Adipose tissue (tissue), 3 donors: ENCODE measurements at regions not wholly inside any gene's neighbourhood (a gene's known extent, or its start where the extent isn't known, plus 50 kb on each side); places are given as distances from the start of the nearest gene placed in this dataset.
"Not testable (repeated sequence)": the region's sequence is repeated elsewhere in the genome, so short reads cannot be mapped to it uniquely, and the experiment has no call there.

Experiments
- H3K27ac ChIP-seq: one replicate; pipeline ENCODE4 v1.5.1; 2013; ENCODE audit warnings: low read depth, low read length
- WGBS, 3 donors: extraction: QIAGEN DNeasy Blood & Tissue Kit; methylation state at CpG; one replicate each; pipeline ENCODE4 v1.1.7; 2013; 5-methylcytosine and 5-hydroxymethylcytosine counted together
- donor health status: healthy with polysubstance abuse.
- donor health status: Bipolar disorder and iron deficiency.
- donor health status: healthy.

DNA sequence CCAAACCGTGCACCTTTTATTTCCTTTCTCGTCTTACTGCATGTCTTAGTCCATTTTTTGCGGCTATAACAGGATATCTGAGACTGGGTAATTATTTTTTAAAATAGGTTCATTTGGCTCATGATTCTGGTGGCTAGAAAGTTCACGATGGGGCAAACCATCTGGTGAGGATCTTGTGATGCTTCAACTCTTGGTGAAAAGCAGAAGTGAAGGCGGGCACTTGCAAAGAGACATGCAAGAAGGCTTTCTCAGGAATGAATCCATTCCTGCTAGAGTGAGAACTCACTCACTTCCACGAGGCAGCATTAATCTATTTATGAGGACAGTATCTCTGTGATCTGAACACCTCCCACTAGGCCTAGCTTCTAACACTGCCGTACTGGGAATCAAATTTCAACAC, 327.1 kb upstream of the RBMS1 start:
- H3K27ac ChIP-seq = no peak overlapping the region
- 69 to 75% (median 73%) methylated on average over 7 of the region's 7 CpGs for WGBS, 3 donors

DNA sequence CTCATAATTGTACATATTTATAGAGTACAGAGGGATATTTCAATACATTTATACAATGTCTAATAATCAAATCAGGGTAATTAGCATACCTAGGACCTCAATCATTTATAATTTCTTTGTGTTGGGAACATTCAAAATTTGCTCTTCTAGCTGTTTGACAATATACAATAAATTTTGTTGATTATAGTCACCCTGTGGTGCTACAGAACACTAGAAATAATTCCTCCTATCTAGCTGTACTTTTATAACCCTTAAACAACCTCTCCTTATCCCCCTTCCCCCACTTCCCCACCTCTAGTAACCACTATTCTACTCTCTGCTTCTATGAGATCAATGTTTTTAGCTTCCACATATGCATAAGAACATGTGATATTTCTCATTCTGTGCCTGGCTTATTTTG, 328.4 kb upstream of the RBMS1 start:
- H3K27ac ChIP-seq = no peak overlapping the region

DNA sequence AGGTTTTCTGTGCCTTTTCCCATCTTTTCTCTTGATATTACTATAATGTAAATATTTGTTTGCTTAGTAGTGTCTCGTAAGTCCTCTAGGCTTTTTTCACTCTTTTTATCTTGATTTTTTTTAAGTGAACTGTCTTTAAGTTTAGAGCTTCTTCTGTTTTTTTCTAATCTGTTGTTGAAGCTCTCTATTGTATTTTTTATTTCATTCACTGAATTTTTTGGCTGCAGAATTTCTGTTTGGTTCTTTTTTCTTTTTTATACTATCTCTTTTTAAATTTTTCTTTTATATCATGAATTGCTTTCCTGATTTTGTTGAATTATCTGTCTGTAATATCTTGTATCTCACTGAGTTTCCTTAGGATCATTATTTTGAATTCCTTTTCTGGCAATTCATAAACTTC, 331.8 kb upstream of the RBMS1 start:
- 77 to 97% (median 90%) methylated on average over 1 of the region's 1 CpG for WGBS, 3 donors

DNA sequence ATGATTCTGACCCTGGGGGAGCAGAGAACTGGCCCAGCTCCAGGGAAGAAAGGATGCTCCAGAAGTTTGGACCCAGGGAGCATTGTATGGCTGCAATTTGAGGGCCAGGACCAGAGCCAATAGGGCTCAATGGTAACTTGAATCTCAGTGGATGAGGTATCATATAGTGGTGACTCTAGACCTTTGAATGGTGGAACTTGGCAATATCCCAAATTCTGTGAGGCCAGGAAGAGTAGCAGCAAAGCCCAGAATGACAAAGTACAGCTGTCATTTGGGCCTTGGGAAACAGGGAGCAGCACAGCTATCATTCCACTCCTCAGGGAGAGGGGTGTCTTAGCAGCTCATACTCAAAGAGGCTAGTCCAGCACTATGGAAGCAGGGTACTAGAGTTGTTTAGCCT, 332.9 kb upstream of the RBMS1 start:
- H3K27ac ChIP-seq = no peak overlapping the region

More for the DNA sequence above, 331.8 kb upstream of the RBMS1 start:
- H3K27ac ChIP-seq = no peak overlapping the region

DNA sequence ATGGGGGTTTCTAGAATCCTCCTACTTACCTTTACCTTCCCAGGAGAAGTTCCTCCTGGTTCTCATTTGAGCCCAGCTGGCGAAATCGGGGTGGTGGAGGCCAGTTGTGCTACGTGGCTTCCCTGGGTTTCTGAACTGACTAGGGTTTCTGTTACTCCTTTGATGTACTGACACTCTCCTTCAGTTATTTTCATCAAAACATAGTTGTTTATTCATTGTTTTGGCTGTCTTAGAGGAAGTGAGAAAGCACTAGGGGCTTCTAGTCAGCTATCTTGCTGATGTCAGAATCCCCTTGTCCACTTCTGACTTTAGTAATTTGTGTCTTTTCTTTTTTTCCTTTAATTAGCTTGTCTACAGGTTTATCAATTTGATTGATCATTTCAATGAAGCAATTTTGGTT, 332.2 kb upstream of the TANK start:
- no peak overlapping the region for H3K27ac ChIP-seq
- WGBS, 3 donors = 72 to 90% (median 84%) methylated on average over 3 of the region's 3 CpGs

DNA sequence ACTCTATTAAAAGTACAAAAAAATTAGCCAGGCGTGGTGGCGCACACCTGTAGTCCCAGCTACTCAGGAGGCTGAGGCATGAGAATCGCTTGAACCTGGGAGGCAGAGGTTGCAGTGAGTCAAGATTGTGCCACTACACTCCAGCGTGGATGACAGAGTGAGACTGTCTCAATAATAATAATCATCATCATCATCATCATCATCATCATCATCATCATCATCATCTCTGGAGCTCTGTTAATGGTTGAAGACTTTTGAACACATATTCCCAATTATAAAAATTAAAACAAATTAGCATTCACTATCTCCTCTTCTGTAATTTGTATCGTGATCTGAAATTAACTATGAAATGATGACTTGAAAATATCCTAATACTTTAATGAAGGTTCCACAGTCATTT, 327.8 kb upstream of the TANK start:
- WGBS, 3 donors = 96 to 98% (median 97%) methylated on average over 5 of the region's 5 CpGs
- H3K27ac ChIP-seq = not testable (repeated sequence)

DNA sequence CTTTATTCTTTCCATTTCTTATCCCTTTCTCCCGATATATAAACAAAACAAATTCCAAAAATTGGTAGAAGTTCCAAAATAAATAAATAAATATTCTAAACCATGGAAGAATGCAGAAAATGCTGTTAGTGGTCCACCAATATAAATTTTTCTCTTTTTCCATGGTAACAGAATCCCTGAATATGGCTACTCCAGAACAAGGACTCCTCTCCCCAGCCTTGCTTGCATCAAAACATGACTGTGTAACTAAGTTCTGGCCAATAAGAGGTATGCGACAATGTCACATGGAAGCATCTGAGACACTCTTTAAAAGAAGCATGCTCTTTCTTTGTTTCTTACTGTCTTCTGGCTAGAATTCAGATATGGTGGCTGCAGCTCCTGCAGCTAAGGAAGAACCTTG, 325.1 kb upstream of the TANK start:
- WGBS, 3 donors = 73 to 97% (median 95%) methylated on average over 2 of the region's 2 CpGs
- no peak overlapping the region for H3K27ac ChIP-seq

DNA sequence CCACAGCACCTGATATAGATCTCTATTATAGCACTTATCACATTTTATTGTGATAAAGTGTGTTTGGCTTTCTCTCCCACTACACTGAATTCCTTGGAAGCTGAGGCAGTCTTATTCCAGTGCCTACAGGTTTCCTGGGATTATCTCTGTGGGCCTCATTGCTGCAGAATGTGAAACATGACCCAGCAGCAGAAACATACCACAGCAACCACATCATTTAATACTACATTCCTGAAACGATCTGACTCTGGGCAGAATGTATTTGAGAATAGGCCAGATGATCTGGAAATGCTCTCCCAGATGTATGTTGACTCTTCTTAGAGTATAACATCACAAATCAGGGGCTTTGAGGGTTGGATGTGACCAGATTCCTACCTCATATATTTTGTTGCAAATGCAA, 323.5 kb upstream of the TANK start:
- no peak overlapping the region for H3K27ac ChIP-seq
- WGBS, 3 donors = 10 to 43% (median 22%) methylated on average over 1 of the region's 1 CpG

DNA sequence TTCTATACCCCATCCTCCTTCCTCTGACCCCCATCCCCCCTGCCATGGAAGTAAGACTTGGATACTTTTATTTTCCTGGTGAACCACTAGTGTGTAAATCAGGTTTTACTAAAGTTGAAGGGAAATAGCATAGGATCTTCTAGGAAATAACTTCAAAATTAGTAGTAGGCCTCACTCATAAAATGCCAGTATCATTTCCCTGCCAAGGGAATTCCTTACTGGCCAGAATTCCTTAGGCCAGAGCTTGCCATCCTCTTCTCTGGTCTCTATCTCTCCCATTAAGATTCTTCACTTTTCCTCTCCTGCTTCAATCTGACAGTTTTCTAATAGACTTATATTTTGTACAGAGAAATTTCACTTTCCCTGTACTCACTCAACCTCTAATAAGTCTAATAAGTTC, 322.8 kb upstream of the TANK start:
- no peak overlapping the region for H3K27ac ChIP-seq

DNA sequence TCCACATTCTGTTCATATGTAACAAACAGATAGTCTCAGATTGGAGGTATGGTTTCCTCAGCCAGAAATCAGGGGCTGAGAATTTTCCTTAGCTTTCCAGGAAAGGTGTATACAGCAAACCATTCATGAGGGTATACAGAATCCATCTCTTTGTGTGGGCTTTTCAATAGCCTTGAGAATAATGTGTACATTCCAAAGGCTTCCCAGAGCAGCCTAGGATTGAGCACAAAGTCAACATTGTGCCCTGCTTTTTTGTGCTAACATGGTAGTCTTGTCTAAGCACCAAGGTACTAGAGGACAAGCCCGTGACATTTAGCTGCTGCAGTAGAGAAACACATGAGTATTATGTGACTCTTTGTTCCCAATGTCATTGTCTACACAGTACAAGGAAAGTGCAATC, 322.1 kb upstream of the TANK start:
- no peak overlapping the region for H3K27ac ChIP-seq
- 81 to 91% (median 86%) methylated on average over 1 of the region's 1 CpG for WGBS, 3 donors

DNA sequence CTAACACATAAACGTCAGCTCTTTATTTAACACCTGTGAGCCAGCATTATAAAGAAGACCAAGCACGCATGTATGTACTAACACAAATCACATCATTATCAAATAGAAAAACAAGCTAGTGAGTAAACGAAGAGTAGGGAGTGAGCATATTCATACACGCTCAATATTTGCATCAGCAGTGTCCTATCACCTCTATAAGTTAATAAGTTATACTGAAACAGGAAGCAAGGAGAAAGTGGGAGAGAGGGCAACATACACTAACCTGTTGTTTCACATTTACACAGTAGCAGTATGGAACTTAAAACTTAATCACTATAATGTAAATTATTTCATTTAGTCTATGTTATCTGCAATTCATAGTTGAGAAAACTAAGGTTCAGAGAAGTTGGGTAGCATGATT, 321.5 kb upstream of the TANK start:
- H3K27ac ChIP-seq = no peak overlapping the region
- WGBS, 3 donors = 42 to 93% (median 88%) methylated on average over 4 of the region's 4 CpGs

DNA sequence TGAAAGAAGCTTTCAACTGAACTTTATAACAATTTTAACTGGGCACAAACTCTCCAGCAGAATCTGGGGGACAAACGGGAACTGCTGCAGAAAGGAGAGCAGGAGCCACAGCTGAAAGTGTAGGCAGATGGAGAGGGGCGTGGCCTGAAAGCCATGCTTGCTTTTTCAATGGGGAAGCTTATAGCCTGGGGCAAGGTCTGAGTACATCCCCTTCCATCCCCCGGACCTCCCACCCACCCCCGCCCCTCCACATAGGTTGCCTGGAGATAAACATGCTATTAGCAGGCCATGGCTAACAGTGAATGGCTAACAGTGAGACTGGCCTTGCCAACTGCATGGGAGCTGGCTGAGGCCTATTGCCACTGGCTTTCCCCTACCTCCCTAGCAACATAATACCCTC, 317.9 kb upstream of the TANK start:
- WGBS, 3 donors = 83 to 100% (median 89%) methylated on average over 4 of the region's 4 CpGs
- no peak overlapping the region for H3K27ac ChIP-seq

DNA sequence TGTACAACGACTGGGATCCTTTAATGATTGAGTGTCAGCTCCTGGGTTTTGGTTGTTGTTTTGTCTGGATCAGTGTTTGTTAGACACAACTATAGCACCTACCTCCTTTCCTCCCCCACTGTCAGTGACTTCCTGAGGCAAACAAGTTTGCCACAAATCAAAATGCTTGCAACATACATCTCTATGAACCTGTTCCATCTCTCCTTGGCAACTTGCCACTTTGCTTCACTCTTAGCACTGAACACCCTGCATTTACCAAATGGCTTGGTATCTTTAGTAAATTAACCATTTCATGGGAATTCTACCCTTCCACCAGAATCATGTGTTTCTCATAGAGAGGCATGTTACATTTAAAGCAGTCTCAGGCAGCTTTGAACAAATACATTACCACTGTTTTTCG, 301.1 kb upstream of the TANK start:
- WGBS, 3 donors = 25 to 64% (median 53%) methylated on average over 2 of the region's 2 CpGs
- no peak overlapping the region for H3K27ac ChIP-seq

DNA sequence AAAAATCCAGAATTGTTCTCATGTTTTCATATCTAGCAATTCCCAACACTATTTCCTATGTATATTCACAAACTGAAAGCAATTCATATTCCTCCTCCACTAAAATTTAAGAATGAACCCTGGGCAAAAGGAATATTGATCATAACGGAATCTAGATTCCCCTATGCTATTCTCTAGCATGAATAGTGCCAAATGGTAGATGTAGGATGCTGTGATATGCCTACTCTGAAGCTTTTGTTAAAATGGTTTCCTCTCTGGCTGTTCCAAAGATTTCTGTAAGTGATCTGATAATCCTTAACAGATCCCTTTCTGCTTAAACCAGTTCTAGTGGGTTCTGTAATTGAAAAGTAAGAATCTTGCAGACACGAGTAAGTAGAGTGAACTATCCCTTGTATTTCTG, 298.0 kb upstream of the TANK start:
- no peak overlapping the region for H3K27ac ChIP-seq
- WGBS, 3 donors = 68 to 74% (median 71%) methylated on average over 2 of the region's 2 CpGs

DNA sequence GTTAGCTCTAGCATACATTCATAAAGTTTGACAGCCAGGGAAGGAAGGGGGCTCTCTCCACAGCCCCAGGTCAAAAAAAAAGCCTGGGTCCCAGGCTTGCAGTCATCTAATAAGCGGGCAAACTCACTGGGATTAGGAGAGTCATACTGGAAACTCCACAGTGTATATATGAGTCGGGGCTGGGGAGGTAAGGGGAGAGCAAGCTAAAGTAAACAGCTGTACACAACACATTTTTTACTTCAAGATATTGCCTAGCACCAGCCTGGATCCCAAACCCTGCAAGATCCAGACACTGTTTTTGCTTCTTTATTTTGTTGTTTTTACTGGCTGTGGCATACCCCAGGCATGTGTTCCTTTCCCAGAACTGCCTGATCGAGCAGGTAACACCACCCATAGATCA, 291.3 kb upstream of the TANK start:
- no peak overlapping the region for H3K27ac ChIP-seq
- 57 to 75% (median 73%) methylated on average over 3 of the region's 3 CpGs for WGBS, 3 donors

DNA sequence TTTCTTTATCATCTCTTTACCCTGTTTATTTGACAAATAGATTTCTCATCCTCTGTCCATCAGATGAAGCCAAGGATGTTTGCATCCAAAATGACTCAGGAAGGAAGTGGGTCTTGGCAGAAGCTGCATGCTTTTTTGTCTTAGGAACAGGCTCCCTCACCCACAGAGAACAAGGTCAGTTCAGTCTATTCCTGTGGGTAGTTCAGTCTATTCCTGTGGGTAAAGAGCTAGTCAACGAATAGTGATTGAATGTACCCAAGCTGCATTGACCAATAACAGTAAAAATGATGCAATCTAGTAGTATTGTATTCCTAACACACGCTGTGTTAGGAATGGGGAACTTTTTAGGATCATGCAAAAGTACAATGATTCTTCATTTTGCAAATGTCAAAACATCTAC, 290.8 kb upstream of the TANK start:
- H3K27ac ChIP-seq = no peak overlapping the region
- 16 to 63% (median 18%) methylated on average over 2 of the region's 2 CpGs for WGBS, 3 donors

DNA sequence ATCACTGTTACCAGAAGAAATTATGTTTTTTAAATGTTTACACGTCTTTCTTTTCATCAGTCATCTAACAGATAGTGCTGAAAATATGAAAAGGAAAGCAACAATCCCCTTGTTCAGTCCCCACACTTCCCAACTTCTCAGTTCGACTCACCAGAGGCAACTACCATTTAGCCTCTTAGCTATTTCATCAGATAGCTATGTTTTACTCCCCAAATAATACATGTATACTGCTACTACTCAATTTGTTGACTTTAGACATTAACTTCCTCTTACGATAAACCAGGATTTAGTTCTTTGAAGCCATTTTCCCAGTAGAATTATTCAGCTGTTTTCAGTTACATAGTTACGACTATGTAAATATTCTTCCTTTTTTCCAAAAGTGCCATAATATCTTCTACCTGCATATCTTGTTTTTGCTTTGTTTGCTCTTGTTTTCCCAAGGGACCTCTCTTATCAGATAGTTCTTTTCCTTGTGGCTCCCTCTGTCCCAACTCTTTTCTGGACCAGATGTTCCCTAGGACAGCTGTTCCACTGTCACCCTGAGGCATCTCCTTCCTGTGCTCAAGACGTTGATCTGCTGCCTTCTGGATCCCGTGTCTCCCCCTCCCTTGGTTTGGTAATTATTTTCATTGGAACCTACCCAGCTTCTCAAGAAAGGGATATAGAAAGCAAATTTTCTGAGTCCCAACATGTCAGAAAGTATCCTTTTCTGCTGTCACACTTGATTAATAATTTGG, 289.3 kb upstream of the TANK start:
- WGBS, 3 donors = 32 to 49% (median 42%) methylated on average over 6 of the region's 6 CpGs
- H3K27ac ChIP-seq = no peak overlapping the region

DNA sequence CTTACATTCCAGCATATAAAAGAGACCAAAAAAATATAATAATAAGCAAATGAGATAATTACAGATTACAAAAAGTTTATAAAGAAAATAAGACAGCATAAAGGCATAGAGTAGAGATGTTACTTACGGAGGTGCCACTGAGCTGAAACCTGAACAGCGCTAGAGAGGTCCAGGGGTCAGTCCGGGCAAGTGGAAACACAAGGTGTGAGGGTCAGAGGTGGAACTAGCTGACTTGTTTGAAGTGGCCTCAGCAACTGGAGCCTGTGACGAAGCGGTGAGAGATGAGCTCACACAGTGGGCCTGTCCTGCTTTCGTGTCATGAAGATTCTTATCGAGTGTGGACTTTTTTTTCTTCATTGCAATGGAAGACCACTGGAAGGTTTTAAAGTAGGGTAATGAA, 288.3 kb upstream of the TANK start:
- WGBS, 3 donors = 94 to 100% (median 96%) methylated on average over 7 of the region's 7 CpGs
- H3K27ac ChIP-seq = no peak overlapping the region

DNA sequence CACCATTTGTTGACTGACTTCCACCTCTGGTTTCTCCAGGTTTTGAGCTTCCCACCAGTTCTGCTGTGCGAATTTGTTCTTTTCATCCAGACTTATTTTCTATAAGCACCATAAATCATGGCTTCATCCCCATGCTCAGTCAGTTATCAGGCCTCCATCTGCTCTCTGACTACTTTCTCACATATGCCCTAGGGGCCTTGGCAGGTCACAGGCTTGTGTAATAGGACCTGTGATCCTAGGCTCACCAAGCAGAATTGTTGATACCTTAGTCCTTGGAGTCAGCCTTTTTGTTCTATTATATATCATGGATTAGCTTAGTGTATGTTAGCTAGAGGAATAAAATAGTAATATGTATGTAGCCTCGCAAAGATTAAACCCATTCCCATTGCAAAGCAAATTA, 284.2 kb upstream of the TANK start:
- WGBS, 3 donors = 85 to 98% (median 96%) methylated on average over 2 of the region's 2 CpGs
- H3K27ac ChIP-seq = no peak overlapping the region

DNA sequence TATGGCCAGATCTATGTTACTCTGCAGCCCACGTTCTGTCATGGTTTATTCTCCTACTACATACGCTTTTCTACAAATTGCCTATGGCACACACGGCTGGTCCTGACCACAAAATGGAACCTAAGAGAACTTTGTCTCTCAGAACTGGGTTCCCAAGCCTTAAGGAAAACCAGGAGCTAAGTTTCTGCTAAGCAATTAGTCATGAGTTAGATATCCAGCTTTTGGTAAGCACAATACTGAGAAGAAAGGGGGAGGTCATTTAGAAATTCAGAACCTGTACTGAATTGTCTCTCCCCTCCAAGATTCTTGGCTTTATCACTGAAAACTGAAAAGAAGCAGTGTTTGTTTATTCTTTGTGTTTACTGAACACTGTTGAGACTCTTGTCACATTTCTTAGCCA, 283.5 kb upstream of the TANK start:
- WGBS, 3 donors = 72 to 85% (median 85%) methylated on average over 3 of the region's 3 CpGs

DNA sequence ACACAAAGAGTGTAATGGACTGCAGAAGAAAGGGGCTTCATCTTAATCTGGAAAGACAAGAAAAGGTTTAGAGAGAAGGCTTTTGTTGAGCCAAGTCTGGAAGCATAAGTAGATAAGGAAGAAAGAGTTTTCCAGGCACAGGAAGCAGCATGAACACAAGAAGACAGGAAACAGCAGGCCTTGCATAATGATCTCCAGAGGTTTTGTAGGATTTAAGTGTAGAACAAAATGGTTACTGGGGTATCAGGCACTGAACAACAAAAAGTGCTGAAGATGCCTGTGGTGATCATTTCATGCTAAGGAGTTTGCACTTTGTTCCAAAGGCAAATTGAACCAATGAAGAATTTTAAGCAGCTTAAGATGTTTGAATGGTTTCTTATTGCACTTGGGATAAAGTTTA, 281.6 kb upstream of the TANK start:
- H3K27ac ChIP-seq = no peak overlapping the region

More for the DNA sequence above, 283.5 kb upstream of the TANK start:
- no peak overlapping the region for H3K27ac ChIP-seq
